H1 (cell line): ENCODE measurements at regions not wholly inside any gene's neighbourhood (a gene's known extent, or its start where the extent isn't known, plus 50 kb on each side); places are given as distances from the start of the nearest gene placed in this dataset.

ENCODE experiments used
- CTCF ChIA-PET: fragments of 300-600 bp; sonication (Branson Sonifier 250); formaldehyde crosslinking; loops from one replicate; lab custom pipeline; 2021; ENCODE audit not compliant: partially characterized antibody; lab: Charles Lee
- POLR2A ChIA-PET: fragments of 300-600 bp; sonication (Branson Sonifier 250); formaldehyde crosslinking; loops from one replicate; lab custom pipeline; 2021; ENCODE audit warnings: inconsistent platforms; ENCODE audit not compliant: partially characterized antibody; lab: Charles Lee
- DNase-seq, 2 experiments: peaks; one replicate each; pipeline versions ENCODE4 v3.0.0 to v3.0.0-alpha.2; 2010 to 2022; ENCODE audit warnings: low spot score in 2 of 2, low read depth in 1 of 2, mixed read lengths in 1 of 2
- FAIRE-seq: peaks from 2 replicates; lab custom pipeline; 2011; peaks lifted over from hg19 to GRCh38; lab: Jason Lieb, UNC
- H2AFZ ChIP-seq: 2 replicates; pipeline ENCODE4 v1.8.1; 2012; ENCODE audit warnings: low read length, inconsistent platforms
- H2AK5ac ChIP-seq: 2 replicates; pipeline ENCODE4 v1.6.1; 2013; ENCODE audit warnings: low read depth, low read length
- H2BK120ac ChIP-seq: replicated peaks from 2 replicates; pipeline ENCODE3; 2013; ENCODE audit warnings: low read depth, low read length, inconsistent platforms
- H2BK12ac ChIP-seq: 2 replicates; pipeline ENCODE4 v1.6.1; 2013; ENCODE audit warnings: low read depth, low read length
- H2BK15ac ChIP-seq: 2 replicates; pipeline ENCODE4 v1.6.1; 2013; ENCODE audit warnings: low read length
- H2BK20ac ChIP-seq: 2 replicates; pipeline ENCODE4 v1.6.1; 2013; ENCODE audit warnings: low read length
- H2BK5ac ChIP-seq: 2 replicates; pipeline ENCODE4 v1.6.1; 2013; ENCODE audit warnings: low read depth, low read length
- H3K14ac ChIP-seq: 2 replicates; pipeline ENCODE4 v1.6.1; 2013; ENCODE audit warnings: inconsistent platforms; ENCODE audit not compliant: insufficient read length
- H3K18ac ChIP-seq: 2 replicates; pipeline ENCODE4 v1.6.1; 2013; ENCODE audit warnings: low read length; ENCODE audit errors: extremely low read depth
- H3K23ac ChIP-seq: 2 replicates; pipeline ENCODE4 v1.6.1; 2013; ENCODE audit warnings: inconsistent platforms; ENCODE audit not compliant: insufficient read length
- H3K23me2 ChIP-seq: 2 replicates; pipeline ENCODE4 v1.6.1; 2013; ENCODE audit warnings: low read depth, low read length
- H3K27ac ChIP-seq: 2 replicates; pipeline ENCODE4 v1.6.1; 2011; ENCODE audit warnings: low read depth, low read length, inconsistent platforms
- H3K27me3 ChIP-seq, 4 experiments: replicated peaks in 1 of 4; 1 replicate in 1 of 4; 2 replicates in 3 of 4; pipeline versions ENCODE4 v1.6.1 to v1.8.1; 2011 to 2013; ENCODE audit warnings: low read length in 3 of 4, mild to moderate bottlenecking in 3 of 4, inconsistent platforms in 2 of 4, mixed read lengths in 2 of 4, moderate library complexity in 1 of 4; ENCODE audit not compliant: control insufficient read depth in 3 of 4, insufficient read depth in 3 of 4; ENCODE audit errors: extremely low read depth in 1 of 4
- H3K36me3 ChIP-seq, 4 experiments: 2 replicates each; pipeline versions ENCODE4 v1.6.1 to v1.8.1; 2011 to 2013; ENCODE audit warnings: mild to moderate bottlenecking in 4 of 4, low read length in 3 of 4, moderate library complexity in 2 of 4, control low read depth in 1 of 4, inconsistent platforms in 1 of 4; ENCODE audit not compliant: insufficient read depth in 4 of 4, control insufficient read depth in 2 of 4
- H3K4ac ChIP-seq: replicated peaks from 2 replicates; pipeline ENCODE3; 2013; ENCODE audit warnings: low read length, low read depth, mixed read lengths, inconsistent platforms; ENCODE audit not compliant: insufficient read length
- H3K4me1 ChIP-seq, 4 experiments: replicated peaks in 1 of 4; 1 replicate in 1 of 4; 2 replicates in 3 of 4; pipeline versions ENCODE4 v1.6.1 to v1.8.1; 2011 to 2013; ENCODE audit warnings: low read length in 3 of 4, inconsistent platforms in 2 of 4, mixed read lengths in 1 of 4; ENCODE audit not compliant: insufficient read depth in 4 of 4, control insufficient read depth in 3 of 4
- H3K4me2 ChIP-seq, 2 experiments: 2 replicates each; pipeline versions ENCODE4 v1.6.1 to v1.8.1; 2011 to 2013; ENCODE audit warnings: low read depth in 2 of 2, low read length in 2 of 2, control low read depth in 1 of 2, inconsistent platforms in 1 of 2, mild to moderate bottlenecking in 1 of 2; ENCODE audit not compliant: insufficient read depth in 1 of 2
- H3K4me3 ChIP-seq, 4 experiments: fragments of 200-600, 300-600 bp in 1 of 4; sonication (generic), shearing (Covaris generic), sonication (Bioruptor Twin) in 1 of 4; 2 replicates each; pipeline versions ENCODE4 v1.5.1 to v1.8.1; 2011 to 2016; ENCODE audit warnings: low read length in 4 of 4, low read depth in 3 of 4, control low read depth in 2 of 4, inconsistent platforms in 2 of 4, mild to moderate bottlenecking in 2 of 4, mixed read lengths in 1 of 4, moderate library complexity in 1 of 4; ENCODE audit not compliant: insufficient read depth in 2 of 4; ENCODE audit errors: extremely low read depth in 1 of 4
- H3K56ac ChIP-seq: replicated peaks from 2 replicates; pipeline ENCODE3; 2013; ENCODE audit warnings: low read depth, mild to moderate bottlenecking, mixed read lengths, low read length, inconsistent platforms; ENCODE audit not compliant: insufficient read length
- H3K79me1 ChIP-seq: 2 replicates; pipeline ENCODE4 v1.6.1; 2013; ENCODE audit warnings: low read depth, low read length, control low read depth
- H3K79me2 ChIP-seq, 2 experiments: 2 replicates each; pipeline versions ENCODE4 v1.6.1 to v1.8.1; 2012 to 2013; ENCODE audit warnings: low read length in 2 of 2, mild to moderate bottlenecking in 2 of 2, inconsistent platforms in 1 of 2; ENCODE audit not compliant: insufficient read depth in 2 of 2, control insufficient read depth in 1 of 2
- H3K9ac ChIP-seq, 4 experiments: replicated peaks in 1 of 4; 1 replicate in 1 of 4; 2 replicates in 3 of 4; pipeline versions ENCODE4 v1.6.1 to v1.8.1; 2011 to 2013; ENCODE audit warnings: low read depth in 3 of 4, low read length in 3 of 4, control low read depth in 2 of 4, mild to moderate bottlenecking in 2 of 4, moderate library complexity in 2 of 4, inconsistent platforms in 1 of 4; ENCODE audit errors: extremely low read depth in 1 of 4
- H3K9me3 ChIP-seq, 2 experiments: 2 replicates each; pipeline versions ENCODE4 v1.6.1 to v1.8.1; 2012 to 2013; ENCODE audit warnings: mild to moderate bottlenecking in 2 of 2, moderate library complexity in 2 of 2, control low read depth in 1 of 2, inconsistent platforms in 1 of 2, low read depth in 1 of 2, low read length in 1 of 2, mixed read lengths in 1 of 2; ENCODE audit not compliant: insufficient read depth in 2 of 2
- H4K20me1 ChIP-seq, 2 experiments: replicated peaks in 1 of 2; 2 replicates each; pipeline versions ENCODE3 to v1.8.1; 2011 to 2013; ENCODE audit warnings: inconsistent platforms in 2 of 2, low read length in 2 of 2, mild to moderate bottlenecking in 1 of 2; ENCODE audit not compliant: insufficient read depth in 2 of 2, control insufficient read depth in 1 of 2
- H4K5ac ChIP-seq: 2 replicates; pipeline ENCODE4 v1.6.1; 2013; ENCODE audit warnings: low read length, low read depth, mixed read lengths, inconsistent platforms; ENCODE audit not compliant: insufficient read length
- H4K8ac ChIP-seq: 2 replicates; pipeline ENCODE4 v1.8.0; 2013; ENCODE audit warnings: mild to moderate bottlenecking, moderate library complexity, low read length, inconsistent platforms; ENCODE audit not compliant: insufficient read depth; ENCODE audit errors: extremely low read depth
- H4K91ac ChIP-seq: replicated peaks from 2 replicates; pipeline ENCODE3; 2013; ENCODE audit warnings: low read length, mixed read lengths, inconsistent platforms; ENCODE audit not compliant: insufficient read length
- BCL11A ChIP-seq, 2 experiments: IDR thresholded peaks; one replicate each; pipeline ENCODE4 v1.6.1; 2011; ENCODE audit warnings: low read depth in 2 of 2, low read length in 2 of 2, mild to moderate bottlenecking in 2 of 2
- CHD2 ChIP-seq: IDR thresholded peaks from 2 replicates; pipeline ENCODE4 v1.6.1; 2012; ENCODE audit warnings: low read length, improper control_type of control experiment
- JUN ChIP-seq: IDR thresholded peaks from 2 replicates; pipeline ENCODE4 v1.6.1; 2011; ENCODE audit warnings: low read depth, mild to moderate bottlenecking, improper control_type of control experiment, low read length
- SUZ12 ChIP-seq: fragments of 200-600 bp; sonication (generic); IDR thresholded peaks from 2 replicates; pipeline ENCODE4 v1.6.1; 2012; ENCODE audit warnings: mild to moderate bottlenecking, inconsistent platforms, low read length, moderate library complexity, mixed read lengths
- TAF1 ChIP-seq: IDR thresholded peaks from 2 replicates; pipeline ENCODE4 v1.6.1; 2011; ENCODE audit warnings: mild to moderate bottlenecking, low read depth, low read length
- TBP ChIP-seq: IDR thresholded peaks from 2 replicates; pipeline ENCODE4 v1.6.1; 2011; ENCODE audit warnings: low read depth, low read length, improper control_type of control experiment
- WGBS, 2 experiments: shearing (Covaris generic) in 1 of 2; methylation state at CpG; one replicate each; pipeline versions ENCODE4 v1.1.6 to v1.1.7; 2013 to 2015; ENCODE audit warnings: low lambda C conversion rate in 2 of 2, mixed read lengths in 2 of 2, inconsistent platforms in 1 of 2, low coverage in 1 of 2, missing lambda C conversion rate in 1 of 2; ENCODE audit not compliant: insufficient replicate concordance in 2 of 2, insufficient coverage in 1 of 2, insufficient read length in 1 of 2; ENCODE audit errors: extremely low coverage in 1 of 2, missing lambda C conversion rate in 1 of 2; 5-methylcytosine and 5-hydroxymethylcytosine counted together
- TF ChIP-seq, protein P1 (sequence below): IDR thresholded peaks from 2 replicates; pipeline ENCODE4 v1.6.1; 2012; ENCODE audit warnings: inconsistent platforms

DNA sequence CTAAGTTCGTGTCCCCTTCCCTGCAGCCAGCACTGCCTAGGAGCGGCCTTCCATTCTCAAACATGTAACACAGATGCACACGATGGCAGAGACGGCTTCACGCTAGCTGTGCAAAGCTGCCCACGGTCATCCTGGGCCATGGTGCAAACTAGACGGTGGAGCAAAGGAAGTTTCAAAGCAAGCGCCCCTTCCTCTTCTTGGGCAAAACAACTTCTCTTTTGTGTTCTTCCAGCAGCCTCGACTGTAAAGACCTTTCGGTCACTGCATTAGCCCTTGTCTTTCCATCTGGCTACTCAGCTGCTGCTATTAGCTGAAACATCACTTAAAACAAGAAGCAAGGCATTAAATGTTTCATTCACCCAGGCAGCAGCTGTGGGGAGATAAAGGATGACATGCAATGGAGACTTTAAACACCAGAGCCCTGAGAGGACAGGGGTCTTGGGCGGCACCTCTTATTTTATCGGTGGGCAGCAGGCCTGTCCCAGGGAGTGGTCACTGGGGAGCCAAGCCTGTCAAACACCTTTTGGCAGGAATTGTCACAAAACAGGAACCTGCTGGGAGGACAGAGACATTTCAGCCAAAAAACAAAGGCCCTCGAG, 214.8 kb downstream of the KLF6 start:
- Histone ChIP-seq H3K27ac (no peak overlapping the region), H3K79me1 (no peaks in the 10 kb centered on the region), H2AK5ac (no peak overlapping the region), H3K9ac (no peak overlapping the region), H3K56ac (no peak overlapping the region), H3K4me1 (no peaks in the 10 kb centered on the region; a peak in 3 of 7 replicates), H2BK20ac (no peak overlapping the region), H2BK5ac (no peak overlapping the region), H3K18ac (no peak overlapping the region), H3K4me3 (no peak overlapping the region), H3K4me2 (no peak overlapping the region), H3K79me2 (no peaks in the 10 kb centered on the region), H4K20me1 (no peaks in the 10 kb centered on the region), H2BK12ac (no peak overlapping the region), H4K91ac (no peak overlapping the region), H4K5ac (no peak overlapping the region), H3K27me3 (no peaks in the 10 kb centered on the region), H4K8ac (no peak overlapping the region; the same call in 1 of the 2 replicates), H3K14ac (no peak overlapping the region), H3K4ac (no peak overlapping the region), H3K9me3 (peaks cover 3 to 5% of the 10 kb centered on the region in 2 experiments; a peak in 1 of 4 replicates), H3K23me2 (no peaks in the 10 kb centered on the region), H3K36me3 (no peaks in the 10 kb centered on the region), H2BK15ac (no peak overlapping the region), H2AFZ (0 out of 2 replicates have a peak overlapping the region, but pooled peaks have one; percentile 32), H3K23ac (no peak overlapping the region), H2BK120ac (no peak overlapping the region)
- no peak for DNase-seq
- WGBS, 2 experiments: 97% methylated on average over 13 of the region's 13 CpGs; no CpG with 5 or more reads in 1 of the 2 experiments
- ChIA-PET CTCF (interaction anchor here (1.1 kb wide), 1 partner anchor 9 kb away, joined by 3 read pairs; no protein-coding TSS in a partner anchor), POLR2A (no interaction called here)
- no peak for FAIRE-seq
- TF ChIP-seq TAF1 (no peak), CHD2 (no peak), JUN (no peak), SUZ12 (no peak), BCL11A (IDR thresholded peaks at IDR 0.05; ENCODE audit: low read depth in 2 of 2, low read length in 2 of 2) (no peak), TBP (no peak)
- TF ChIP-seq, protein P1, sequence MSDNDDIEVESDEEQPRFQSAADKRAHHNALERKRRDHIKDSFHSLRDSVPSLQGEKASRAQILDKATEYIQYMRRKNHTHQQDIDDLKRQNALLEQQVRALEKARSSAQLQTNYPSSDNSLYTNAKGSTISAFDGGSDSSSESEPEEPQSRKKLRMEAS: no peak
